ENCODE measurements at regions not wholly inside any gene's neighbourhood (a gene's known extent, or its start where the extent isn't known, plus 50 kb on each side); places are given as distances from the start of the nearest gene placed in this dataset.

- intact Hi-C loops (cut with DNase I): no loop called here
- 86% methylated on average over 3 of the region's 3 CpGs for WGBS
- no peak overlapping the region for H3K4me3 ChIP-seq
- no peak overlapping the region for H3K27ac ChIP-seq
- no peaks in the 10 kb centered on the region for H3K9me3 ChIP-seq
- no peaks in the 10 kb centered on the region for H3K36me3 ChIP-seq
- DNase-seq (ENCODE audit: low spot score): no peak
- no peaks in the 10 kb centered on the region for H3K27me3 ChIP-seq (replicated peaks; ENCODE audit: insufficient read depth)
- no peaks in the 10 kb centered on the region for H3K4me1 ChIP-seq (replicated peaks)
- TF ChIP-seq CTCF (IDR thresholded peaks at IDR 0.05): no peak
- TF ChIP-seq POLR2AphosphoS5 (IDR thresholded peaks at IDR 0.05): no peak
- TF ChIP-seq POLR2A (IDR thresholded peaks at IDR 0.05): no peak
Measured at GRCh38 chrX:11913001-11913400, 155.0 kb downstream of the MSL3 start.

DNA sequence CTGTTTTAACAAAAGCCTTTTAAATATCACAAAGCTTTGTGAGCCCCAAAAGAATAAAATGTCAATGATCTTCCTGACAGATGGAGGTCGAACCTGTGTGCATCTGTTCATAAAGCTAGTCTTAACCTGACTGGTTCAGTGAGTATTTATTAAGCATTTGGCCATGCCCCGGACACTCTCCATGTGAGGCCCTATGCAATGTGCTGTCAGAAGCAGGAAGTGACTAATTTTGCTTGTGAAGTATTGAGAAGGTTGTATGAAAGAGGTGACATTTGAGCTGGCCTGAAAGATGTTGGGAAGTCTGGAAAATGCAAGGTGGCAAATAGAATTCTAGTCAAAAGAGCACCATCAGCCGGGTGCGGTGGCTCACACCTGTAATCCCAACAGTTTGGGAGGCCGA is 171.4 kb downstream of the MSL3 start:
- 68% methylated on average over 5 of the region's 5 CpGs for WGBS
- no peaks in the 10 kb centered on the region for H3K9me3 ChIP-seq
- no peak for TF ChIP-seq POLR2A (IDR thresholded peaks at IDR 0.05)
- TF ChIP-seq CTCF (IDR thresholded peaks at IDR 0.05): no peak
- no peak for DNase-seq (ENCODE audit: low spot score)
- H3K4me1 ChIP-seq (replicated peaks): no peaks in the 10 kb centered on the region
- no peaks in the 10 kb centered on the region for H3K27me3 ChIP-seq (replicated peaks; ENCODE audit: insufficient read depth)
- intact Hi-C loops (cut with DNase I): no loop called here
- H3K36me3 ChIP-seq: no peaks in the 10 kb centered on the region
- H3K4me3 ChIP-seq: no peak overlapping the region
- H3K27ac ChIP-seq: no peak overlapping the region

- 92% methylated on average over 1 of the region's 1 CpG for WGBS
- intact Hi-C loops (cut with DNase I): no loop called here
- no peaks in the 10 kb centered on the region for H3K36me3 ChIP-seq
Measured at GRCh38 chrX:11932423-11932822, 174.4 kb downstream of the MSL3 start.

DNA sequence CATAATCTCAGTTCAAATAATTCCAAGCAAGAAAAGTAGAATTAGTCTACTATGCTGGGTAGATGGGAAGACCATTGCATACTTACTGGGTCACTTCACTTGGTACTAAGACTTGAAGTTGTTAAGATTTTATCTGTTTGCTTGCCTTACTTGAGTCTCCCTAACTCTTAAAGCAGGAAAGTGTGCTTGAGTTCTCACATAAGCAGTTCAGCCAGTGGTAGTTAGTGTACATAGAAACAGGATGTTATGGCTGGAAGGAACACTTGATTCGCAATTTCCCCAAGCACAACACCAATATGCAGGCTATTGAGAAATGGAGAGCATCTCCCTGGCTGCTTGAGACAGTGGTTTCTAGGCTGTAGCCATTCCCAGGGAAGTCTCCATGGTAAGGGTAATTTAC is 176.1 kb downstream of the MSL3 start:
- 62% methylated on average over 1 of the region's 1 CpG for WGBS
- intact Hi-C loops (cut with DNase I): no loop called here
- no peak overlapping the region for H3K4me3 ChIP-seq

More at GRCh38 chrX:11932423-11932822, 174.4 kb downstream of the MSL3 start:
- Histone ChIP-seq H3K27ac (no peak overlapping the region), H3K9me3 (no peaks in the 10 kb centered on the region), H3K4me1 (replicated peaks) (no peaks in the 10 kb centered on the region), H3K4me3 (no peak overlapping the region), H3K27me3 (replicated peaks; ENCODE audit: insufficient read depth) (no peaks in the 10 kb centered on the region)
- no peak for DNase-seq (ENCODE audit: low spot score)
- no peak for TF ChIP-seq CTCF (IDR thresholded peaks at IDR 0.05)
- TF ChIP-seq POLR2AphosphoS5 (IDR thresholded peaks at IDR 0.05): no peak

More for the DNA sequence above, 176.1 kb downstream of the MSL3 start:
- no peak overlapping the region for H3K27ac ChIP-seq
- no peaks in the 10 kb centered on the region for H3K36me3 ChIP-seq
- no peaks in the 10 kb centered on the region for H3K4me1 ChIP-seq (replicated peaks)
- no peak for DNase-seq (ENCODE audit: low spot score)
- no peaks in the 10 kb centered on the region for H3K27me3 ChIP-seq (replicated peaks; ENCODE audit: insufficient read depth)
- H3K9me3 ChIP-seq: no peaks in the 10 kb centered on the region
- TF ChIP-seq POLR2AphosphoS5 (IDR thresholded peaks at IDR 0.05) (no peak), POLR2A (IDR thresholded peaks at IDR 0.05) (no peak), CTCF (IDR thresholded peaks at IDR 0.05) (no peak)
